Activated T-helper 1 cell treated with anti-CD3 and anti-CD28 coated beads, Interleukin-12 subunit alpha, Interleukin-12 subunit beta, Interleukin-2, Interleukin-4 antibody, amounts not matched to agents 30 ng/mL and 10 ng/mL and 1 ng/mL, durations not matched to agents 14 hours and 24 hours and 36 hours (primary cell): ENCODE measurements at regions not wholly inside any gene's neighbourhood (a gene's known extent, or its start where the extent isn't known, plus 50 kb on each side); places are given as distances from the start of the nearest gene placed in this dataset.

ENCODE experiments used
- DNase-seq: peaks from one replicate; pipeline ENCODE4 v3.0.0; 2021; ENCODE audit warnings: low spot score
- H3K27ac Mint-ChIP-seq: one replicate; pipeline ENCODE4 v1.8.0; 2021; ENCODE audit warnings: mild to moderate bottlenecking, mixed read lengths
- H3K27me3 Mint-ChIP-seq: one replicate; pipeline ENCODE4 v1.8.0; 2022; ENCODE audit warnings: mild to moderate bottlenecking, moderate library complexity, mixed read lengths; ENCODE audit not compliant: insufficient read depth
- H3K36me3 Mint-ChIP-seq: one replicate; pipeline ENCODE4 v1.8.0; 2021; ENCODE audit warnings: low read depth, mixed read lengths
- H3K4me1 Mint-ChIP-seq: one replicate; pipeline ENCODE4 v1.8.0; 2021; ENCODE audit warnings: low read depth, mixed read lengths
- H3K4me3 Mint-ChIP-seq: one replicate; pipeline ENCODE4 v1.8.0; 2021; ENCODE audit warnings: mild to moderate bottlenecking, moderate library complexity, mixed read lengths
- H3K9me3 Mint-ChIP-seq: one replicate; pipeline ENCODE4 v1.8.0; 2021; ENCODE audit warnings: mixed read lengths
- intact Hi-C: fragments of 100-400 bp; cut with micrococcal nuclease; formaldehyde crosslinking; loops from one replicate; pipeline ENCODE4 v1.15.1; 2024

DNA sequence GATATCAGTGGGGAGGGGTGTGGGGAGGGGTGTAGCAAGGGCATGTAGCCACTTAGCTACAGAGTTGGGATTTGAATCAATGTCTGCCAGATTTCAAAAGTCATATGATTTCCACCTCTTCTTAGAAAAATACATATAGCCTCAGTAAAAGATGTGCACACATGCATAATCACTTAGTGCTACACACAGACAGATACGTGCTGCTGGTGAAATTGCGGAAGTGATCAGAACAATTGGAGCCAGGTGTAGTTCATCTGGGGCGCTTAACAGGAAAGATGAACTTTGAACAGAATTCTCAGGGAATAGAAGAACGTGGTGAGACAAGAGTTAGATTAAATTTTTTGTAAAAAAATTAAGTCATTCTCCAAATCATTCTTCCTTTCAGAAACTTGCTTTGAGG lies 333.1 kb downstream of the KCNRG start:
- H3K27me3 Mint-ChIP-seq, result peaks cover 39% of the 10 kb centered on the region
- no peak for DNase-seq
- H3K4me3 Mint-ChIP-seq, result no peak overlapping the region
- H3K27ac Mint-ChIP-seq, result no peak overlapping the region
- peaks cover 4% of the 10 kb centered on the region for H3K9me3 Mint-ChIP-seq
- intact Hi-C loops, result no loop called here
- no peaks in the 10 kb centered on the region for H3K36me3 Mint-ChIP-seq
- peaks cover 10% of the 10 kb centered on the region for H3K4me1 Mint-ChIP-seq

DNA sequence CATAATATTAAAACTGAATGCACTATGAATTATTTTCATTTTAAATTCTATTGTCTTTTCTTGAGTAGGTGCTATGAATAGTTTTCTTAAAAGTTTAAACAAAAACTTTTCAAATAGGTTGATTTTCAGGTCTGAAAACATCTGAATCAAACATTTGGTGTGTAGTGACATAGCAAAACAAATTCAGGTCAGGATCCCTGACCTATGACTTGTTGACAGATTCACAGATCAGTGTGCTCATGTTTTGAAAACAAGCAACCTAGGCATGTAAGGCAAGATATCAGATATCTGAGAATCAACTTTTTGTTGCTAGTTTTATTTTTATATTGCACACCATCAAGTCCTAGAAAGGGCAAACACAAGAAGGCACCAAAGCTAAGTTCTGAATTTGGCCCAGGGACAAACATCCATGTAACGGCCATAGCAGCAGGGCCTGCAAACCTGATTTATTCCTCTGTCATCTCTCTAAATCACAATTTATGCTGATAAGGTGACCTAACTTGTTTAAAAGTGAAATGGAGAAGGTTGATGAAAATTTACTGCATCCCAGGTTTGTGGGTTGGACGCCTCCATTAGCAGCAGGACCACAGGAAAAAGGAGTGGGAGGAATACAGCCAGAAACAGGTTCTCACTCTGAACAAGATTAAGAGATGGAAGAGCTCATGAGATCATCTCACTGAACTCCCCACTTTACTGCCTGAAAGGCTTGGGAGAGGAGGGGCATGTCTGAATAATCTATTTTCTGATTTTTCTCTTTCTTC lies 337.7 kb downstream of the KCNRG start:
- no peak for DNase-seq
- peaks cover 2% of the 10 kb centered on the region for H3K9me3 Mint-ChIP-seq
- H3K4me1 Mint-ChIP-seq, result peaks cover 23% of the 10 kb centered on the region
- intact Hi-C loops, result no loop called here
- no peaks in the 10 kb centered on the region for H3K36me3 Mint-ChIP-seq
- no peak overlapping the region for H3K4me3 Mint-ChIP-seq
- peaks cover 28% of the 10 kb centered on the region for H3K27me3 Mint-ChIP-seq
- no peak overlapping the region for H3K27ac Mint-ChIP-seq

DNA sequence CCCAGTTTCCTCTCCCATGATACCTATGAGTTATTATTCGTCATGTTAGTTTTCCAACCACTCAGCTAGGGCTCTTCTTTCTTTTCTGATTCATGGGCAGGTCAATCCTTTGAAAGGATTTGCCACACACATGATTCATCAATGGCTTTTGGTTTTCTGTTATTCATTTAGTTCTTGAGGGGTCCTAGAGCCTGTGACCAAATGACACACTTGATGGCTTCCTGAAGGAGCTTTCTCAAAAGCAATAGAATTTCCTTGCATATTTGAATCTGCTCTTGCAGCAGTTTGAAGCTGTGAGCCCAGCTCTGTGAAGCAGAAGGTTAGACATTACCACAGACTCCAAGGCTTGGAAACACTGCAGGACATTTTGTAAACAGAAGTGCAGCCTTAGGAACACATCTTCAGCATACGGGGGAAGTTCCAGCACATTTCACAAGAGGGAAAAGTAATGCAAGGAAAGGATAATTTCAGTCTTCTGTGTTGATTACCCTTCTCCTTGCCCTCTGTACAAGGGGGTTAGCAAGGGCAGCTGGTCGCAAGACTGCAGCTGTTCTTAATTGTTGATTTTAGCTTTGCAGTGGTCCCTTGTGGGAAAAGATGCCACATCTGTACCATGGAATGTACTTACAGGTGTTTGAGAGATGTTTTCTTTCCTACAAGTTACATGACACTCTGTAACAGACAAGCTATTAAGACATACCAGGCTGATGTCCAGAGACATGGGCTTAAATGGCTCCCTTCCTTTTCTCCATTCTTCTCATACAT lies 338.6 kb downstream of the KCNRG start:
- Mint-ChIP-seq H3K27me3 (peaks cover 22% of the 10 kb centered on the region), H3K36me3 (no peaks in the 10 kb centered on the region), H3K4me1 (peaks cover 32% of the 10 kb centered on the region), H3K4me3 (no peak overlapping the region), H3K27ac (no peak overlapping the region), H3K9me3 (no peaks in the 10 kb centered on the region)
- no peak for DNase-seq
- intact Hi-C loops, result no loop called here

DNA sequence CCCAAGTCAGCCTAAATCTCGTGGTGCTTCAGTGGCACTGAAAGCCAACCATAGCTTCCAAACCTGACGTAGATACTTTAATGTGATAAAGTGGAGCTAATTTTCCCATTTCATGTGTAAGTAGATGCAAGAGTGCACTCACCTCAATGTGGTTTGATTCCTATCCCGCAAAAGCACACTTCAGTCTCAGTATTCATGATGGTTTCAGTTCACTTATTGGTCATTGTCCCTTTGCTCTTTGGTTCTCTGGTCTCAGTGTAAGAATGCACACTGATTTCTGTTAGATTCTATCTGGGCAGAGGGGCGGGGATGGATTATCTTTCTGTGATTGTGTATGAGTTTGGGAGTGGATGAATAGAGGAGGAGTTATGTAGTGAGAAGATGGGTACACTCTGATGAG lies 340.6 kb downstream of the KCNRG start:
- Mint-ChIP-seq H3K27me3 (peaks cover 21% of the 10 kb centered on the region), H3K27ac (no peak overlapping the region), H3K4me1 (peaks cover 44% of the 10 kb centered on the region), H3K4me3 (no peak overlapping the region), H3K9me3 (no peaks in the 10 kb centered on the region), H3K36me3 (no peaks in the 10 kb centered on the region)
- DNase-seq, result no peak
- intact Hi-C loops, result no loop called here

DNA sequence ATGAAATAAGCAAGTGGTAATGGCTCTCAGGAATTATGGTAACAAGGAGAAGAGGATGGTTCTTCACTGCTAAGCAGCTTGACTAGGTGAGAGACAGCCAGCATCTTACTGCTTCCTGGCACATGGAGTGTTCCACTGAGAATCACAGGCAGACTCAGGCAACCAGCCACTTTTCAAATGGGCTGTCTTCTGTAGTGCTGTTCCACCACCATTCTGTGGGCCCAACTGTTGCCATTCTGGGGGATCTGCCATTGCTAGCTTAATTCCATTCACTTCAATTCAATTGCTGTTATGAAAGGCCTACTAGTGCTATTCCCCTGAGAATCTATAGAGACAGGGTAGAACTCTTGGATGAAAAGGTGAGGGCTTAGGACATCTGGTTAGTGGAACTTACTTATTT lies 341.9 kb downstream of the KCNRG start:
- intact Hi-C loops, result no loop called here
- H3K4me1 Mint-ChIP-seq, result peaks cover 56% of the 10 kb centered on the region
- no peak for DNase-seq
- peaks cover 15% of the 10 kb centered on the region for H3K27me3 Mint-ChIP-seq
- no peaks in the 10 kb centered on the region for H3K9me3 Mint-ChIP-seq
- H3K27ac Mint-ChIP-seq, result no peak overlapping the region
- H3K4me3 Mint-ChIP-seq, result no peak overlapping the region
- H3K36me3 Mint-ChIP-seq, result peaks cover 5% of the 10 kb centered on the region

DNA sequence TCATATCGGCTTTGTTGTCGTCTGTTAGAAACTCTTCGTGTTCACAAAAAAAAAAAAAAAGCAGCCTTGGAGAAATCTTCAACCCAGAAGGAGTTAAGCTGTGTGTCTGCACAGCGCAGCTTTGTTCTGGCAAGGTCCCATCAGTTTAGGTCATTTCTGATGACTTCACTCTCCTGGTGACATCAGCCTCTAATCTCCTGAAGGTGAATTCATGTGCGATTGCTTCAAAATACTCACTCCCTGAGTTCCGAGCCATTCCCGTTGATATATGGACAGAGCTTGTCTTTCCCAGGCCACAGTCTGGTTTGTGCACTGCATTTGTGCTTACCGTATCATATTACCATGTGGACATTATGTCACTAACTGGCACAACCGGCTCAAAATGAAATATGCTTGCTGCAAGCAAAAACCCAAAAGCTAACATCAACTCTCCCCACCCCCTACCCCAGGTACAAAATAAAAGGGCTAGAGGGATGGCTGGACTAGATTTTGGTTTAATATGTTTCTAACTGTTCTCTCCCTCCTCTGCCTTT lies 342.4 kb downstream of the KCNRG start:
- Mint-ChIP-seq H3K36me3 (peaks cover 9% of the 10 kb centered on the region), H3K4me3 (no peak overlapping the region), H3K27me3 (peaks cover 14% of the 10 kb centered on the region), H3K27ac (no peak overlapping the region), H3K4me1 (peaks cover 61% of the 10 kb centered on the region), H3K9me3 (no peaks in the 10 kb centered on the region)
- DNase-seq, result no peak
- intact Hi-C loops, result no loop called here

DNA sequence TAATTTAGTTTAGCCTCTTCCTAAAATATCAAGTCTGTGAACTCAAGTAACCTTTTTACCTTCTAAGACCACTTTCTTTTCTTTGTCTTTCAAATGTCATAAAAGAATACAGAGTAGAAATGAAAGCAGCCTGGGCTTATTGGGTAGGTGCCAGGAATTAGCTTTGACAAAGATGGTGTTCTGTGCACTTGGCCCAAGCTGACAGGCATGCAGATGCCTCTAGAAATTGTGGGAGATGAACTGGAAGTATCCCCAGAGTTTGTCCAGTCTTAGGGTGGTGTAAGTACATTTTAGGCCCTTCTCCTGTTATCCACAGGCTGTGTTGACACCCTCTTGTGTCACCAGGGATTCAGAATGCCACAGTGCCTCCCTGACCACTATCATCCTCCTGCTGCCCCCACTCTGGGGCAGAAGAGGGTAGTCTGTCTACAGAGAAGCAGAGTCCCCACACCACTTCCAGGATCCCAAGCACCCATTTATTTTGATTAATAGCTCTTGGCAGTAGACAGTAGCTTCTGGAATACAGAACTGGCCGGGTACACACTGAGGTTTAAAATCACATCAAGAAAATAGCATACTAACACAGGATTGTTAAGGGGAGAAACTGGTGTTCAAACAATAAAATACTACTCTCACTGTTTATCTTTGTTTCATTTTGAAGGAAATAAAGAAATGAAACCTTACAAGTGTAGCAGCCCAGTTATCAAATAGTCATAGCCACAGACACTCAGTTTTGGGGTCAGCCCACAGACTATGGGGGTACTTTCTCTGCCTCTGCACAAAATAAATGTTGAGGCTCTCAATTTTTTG lies 343.2 kb downstream of the KCNRG start:
- Mint-ChIP-seq H3K9me3 (no peaks in the 10 kb centered on the region), H3K27ac (no peak overlapping the region), H3K36me3 (peaks cover 9% of the 10 kb centered on the region), H3K4me1 (peaks cover 58% of the 10 kb centered on the region), H3K27me3 (peaks cover 12% of the 10 kb centered on the region), H3K4me3 (no peak overlapping the region)
- intact Hi-C loops, result no loop called here
- DNase-seq, result no peak

DNA sequence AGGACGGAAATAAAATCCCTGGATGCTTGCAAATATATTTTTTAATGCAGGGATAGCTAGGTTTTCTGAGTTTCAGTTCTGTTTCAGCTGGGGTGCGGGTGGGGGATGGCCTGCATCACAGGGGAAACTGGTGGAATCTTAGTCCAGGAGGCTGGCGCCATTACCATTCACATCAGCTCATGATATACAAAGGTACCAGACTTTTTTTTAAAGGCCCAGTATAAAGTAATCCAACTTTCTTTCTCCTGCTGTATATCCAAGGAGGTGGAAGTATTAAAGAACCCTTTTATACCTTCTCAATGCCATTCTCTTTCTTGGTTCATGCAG lies 343.8 kb downstream of the KCNRG start:
- H3K9me3 Mint-ChIP-seq, result no peaks in the 10 kb centered on the region
- H3K4me1 Mint-ChIP-seq, result peaks cover 52% of the 10 kb centered on the region
- H3K27me3 Mint-ChIP-seq, result peaks cover 12% of the 10 kb centered on the region
- H3K36me3 Mint-ChIP-seq, result peaks cover 9% of the 10 kb centered on the region
- no peak overlapping the region for H3K4me3 Mint-ChIP-seq
- DNase-seq, result no peak
- H3K27ac Mint-ChIP-seq, result no peak overlapping the region
- intact Hi-C loops, result no loop called here

DNA sequence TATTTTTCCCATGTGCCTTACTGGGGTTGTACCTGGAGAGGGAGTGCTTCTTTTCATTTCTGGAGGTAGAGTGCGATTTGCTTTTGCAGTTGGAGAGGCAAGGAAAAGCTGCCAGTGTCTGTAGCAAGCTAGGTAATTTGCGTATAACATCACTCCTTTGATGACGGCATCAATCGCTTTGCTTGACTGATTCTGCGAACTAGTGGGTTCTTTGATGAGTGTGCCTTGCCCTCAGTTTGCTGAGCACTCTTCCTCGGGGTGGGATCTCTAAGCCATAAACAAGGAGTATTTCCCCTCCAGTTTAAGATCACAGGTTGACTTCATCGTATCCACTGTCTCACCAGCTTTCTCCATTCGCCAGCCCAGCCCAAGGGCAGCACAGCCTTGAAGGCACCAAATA lies 344.5 kb downstream of the KCNRG start:
- Mint-ChIP-seq H3K4me1 (peaks cover 55% of the 10 kb centered on the region), H3K4me3 (no peak overlapping the region), H3K36me3 (peaks cover 9% of the 10 kb centered on the region), H3K9me3 (no peaks in the 10 kb centered on the region), H3K27me3 (peaks cover 17% of the 10 kb centered on the region), H3K27ac (no peak overlapping the region)
- no peak for DNase-seq
- intact Hi-C loops, result loop anchor here (10.0 kb wide), 3 partner anchors 445 to 1445 kb away; partner anchors contain the start of genes CAB39L, DHRS12 and SETDB2

DNA sequence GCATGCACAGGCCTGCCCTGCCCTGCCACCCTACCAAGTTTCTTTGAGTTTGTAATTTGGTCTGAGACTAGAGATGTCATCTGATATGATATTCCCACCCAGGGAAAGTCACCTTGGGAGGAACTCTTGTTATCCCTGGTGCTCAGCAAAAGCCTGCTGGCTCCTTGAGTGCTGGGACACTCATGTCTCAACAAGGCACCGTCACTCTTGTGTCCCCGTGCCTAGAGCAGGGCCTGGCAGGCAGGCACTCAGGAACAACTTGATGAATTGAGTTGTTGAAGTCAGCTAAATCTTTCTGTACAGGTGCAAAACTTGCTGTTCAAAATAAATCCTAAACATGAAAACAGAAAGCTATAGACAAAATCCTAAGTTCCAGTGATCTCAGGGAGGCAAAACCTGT lies 345.4 kb downstream of the KCNRG start:
- intact Hi-C loops, result loop anchor here (1.0 to 10.0 kb wide), 4 partner anchors 115 to 1444 kb away; partner anchors contain the start of genes CAB39L, DHRS12 and SETDB2
- Mint-ChIP-seq H3K9me3 (no peaks in the 10 kb centered on the region), H3K27me3 (peaks cover 20% of the 10 kb centered on the region), H3K4me1 (peaks cover 57% of the 10 kb centered on the region), H3K27ac (no peak overlapping the region), H3K36me3 (peaks cover 11% of the 10 kb centered on the region), H3K4me3 (no peak overlapping the region)
- DNase-seq, result no peak

DNA sequence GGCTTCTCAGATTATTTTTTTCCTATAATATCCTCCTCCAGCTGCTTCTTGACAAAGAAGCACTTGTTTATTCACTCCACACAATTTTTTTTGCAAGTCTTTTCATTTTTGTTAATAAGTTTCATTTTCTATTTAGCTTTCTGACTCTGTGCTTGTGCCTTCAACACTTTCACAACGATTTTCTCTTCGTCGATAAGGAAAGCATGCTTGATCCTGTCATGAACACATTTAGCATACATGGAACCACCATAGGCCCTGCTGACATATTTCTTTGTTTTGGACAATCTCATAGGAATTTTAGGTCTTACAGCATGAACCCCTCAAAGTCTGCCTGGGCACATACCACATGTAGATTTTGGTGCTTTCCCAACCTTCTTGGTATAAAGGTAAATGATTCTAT lies 346.0 kb downstream of the KCNRG start:
- peaks cover 20% of the 10 kb centered on the region for H3K27me3 Mint-ChIP-seq
- DNase-seq, result no peak
- H3K27ac Mint-ChIP-seq, result peak overlapping the region; percentile 13

More for the DNA sequence above, 346.0 kb downstream of the KCNRG start:
- H3K36me3 Mint-ChIP-seq, result peaks cover 11% of the 10 kb centered on the region
- H3K4me1 Mint-ChIP-seq, result peaks cover 58% of the 10 kb centered on the region
- intact Hi-C loops, result loop anchor here (1.0 to 10.0 kb wide), 4 partner anchors 116 to 1444 kb away; partner anchors contain the start of genes CAB39L, DHRS12 and SETDB2
- no peaks in the 10 kb centered on the region for H3K9me3 Mint-ChIP-seq
- peak overlapping the region; percentile 41 for H3K4me3 Mint-ChIP-seq
